22Rv1 (cell line): ENCODE measurements at regions not wholly inside any gene's neighbourhood (a gene's known extent, or its start where the extent isn't known, plus 50 kb on each side); places are given as distances from the start of the nearest gene placed in this dataset.

Experiments
- H3K27ac ChIP-seq: fragments of 450-650 bp; 2 replicates; pipeline ENCODE4 v1.5.1; 2017
- CTCF ChIP-seq: fragments of 450-650 bp; IDR thresholded peaks from 2 replicates; pipeline ENCODE4 v1.5.1; 2017; ENCODE audit warnings: mild to moderate bottlenecking
- ZFX ChIP-seq: fragments of 450-650 bp; IDR thresholded peaks from 2 replicates; pipeline ENCODE4 v1.6.1; 2017; ENCODE audit warnings: antibody characterized with exemption, borderline replicate concordance

DNA sequence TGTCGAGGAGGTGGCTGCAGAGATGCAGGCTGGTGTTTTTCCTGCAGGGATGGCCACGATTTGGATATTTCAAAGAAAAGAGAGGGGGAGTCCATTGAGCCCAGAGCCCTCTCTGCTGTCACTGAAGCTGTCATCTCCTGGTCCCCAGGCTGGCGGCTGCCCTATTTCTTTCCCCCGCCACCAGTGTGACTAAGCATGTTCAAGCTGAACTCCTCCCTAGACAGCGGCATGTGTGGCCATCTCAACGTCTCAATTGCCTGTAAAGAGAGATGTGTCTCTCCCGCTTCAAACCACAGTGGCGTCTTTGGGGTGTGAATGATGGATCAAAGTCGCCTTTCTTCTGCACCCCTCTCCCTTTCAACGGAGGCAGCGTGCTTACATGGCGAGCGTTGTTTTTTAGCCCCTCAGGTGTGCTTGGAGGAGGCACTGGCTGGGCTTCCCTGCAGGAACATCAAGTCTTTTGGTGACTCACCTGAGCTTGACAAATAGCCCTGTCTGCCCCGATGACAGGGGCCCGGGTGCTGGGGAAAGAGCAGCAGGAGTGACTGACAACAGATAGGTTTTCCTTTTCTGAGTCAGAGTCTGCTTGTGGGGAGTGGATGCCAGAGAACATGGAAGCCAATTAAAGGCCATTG lies 346.4 kb upstream of the AJAP1 start:
- no peak overlapping the region for H3K27ac ChIP-seq
- TF ChIP-seq CTCF: no peak
- TF ChIP-seq ZFX: no peak

DNA sequence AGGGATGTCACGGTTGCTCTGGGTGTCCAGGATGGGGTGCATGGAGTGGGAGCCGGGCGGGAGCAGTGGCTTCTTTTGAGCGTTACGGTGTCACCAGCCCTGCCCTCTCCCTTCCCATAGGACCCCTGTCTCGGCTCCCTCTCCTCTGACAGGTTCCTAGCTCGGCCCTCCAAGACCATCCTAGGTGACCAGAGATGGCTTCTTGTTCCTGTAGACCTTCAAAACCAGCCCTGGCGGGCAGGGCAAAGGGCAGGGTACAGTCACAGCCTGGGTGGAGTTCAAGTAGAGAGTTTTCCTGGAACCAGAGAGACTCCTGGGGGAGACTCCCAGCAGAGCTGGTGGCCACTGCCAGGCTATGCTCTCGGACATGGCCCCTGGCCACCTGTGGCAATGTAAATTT lies 345.6 kb upstream of the AJAP1 start:
- H3K27ac ChIP-seq: no peak overlapping the region
- no peak for TF ChIP-seq CTCF
- TF ChIP-seq ZFX: no peak

DNA sequence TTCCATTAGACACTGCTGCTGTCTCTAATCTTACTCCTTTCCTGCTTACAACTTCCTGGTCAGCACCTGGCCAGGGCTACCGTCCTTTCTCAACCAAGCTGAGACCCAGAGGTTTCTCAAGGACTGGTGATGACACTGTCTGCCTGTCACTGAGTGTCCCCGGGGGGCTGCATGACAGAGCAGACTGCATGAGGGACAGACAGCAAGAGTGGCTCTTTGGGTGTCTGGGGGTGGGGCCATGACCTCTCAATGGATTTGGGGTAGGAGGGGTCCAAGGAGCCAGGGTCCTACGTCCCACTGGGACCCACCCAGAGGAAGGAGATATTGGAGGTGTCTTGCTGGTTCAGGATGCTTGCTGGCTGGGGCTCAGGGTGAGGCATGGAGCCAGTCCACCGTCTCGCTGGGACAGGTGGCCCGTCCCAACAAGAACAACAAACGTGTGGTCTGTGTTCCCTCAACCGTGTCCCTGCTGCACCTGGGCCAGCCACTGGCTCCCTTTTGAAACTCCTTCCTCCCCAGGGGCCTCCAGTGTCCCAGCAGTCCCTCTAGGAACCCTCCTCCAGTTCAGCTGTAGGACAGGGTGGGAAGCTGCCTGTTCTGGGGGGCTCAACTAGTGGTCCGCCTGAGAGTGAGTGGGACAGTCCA lies 344.6 kb upstream of the AJAP1 start:
- TF ChIP-seq ZFX (no peak), CTCF (no peak)
- H3K27ac ChIP-seq: no peak overlapping the region

- TF ChIP-seq ZFX (no peak), CTCF (no peak)
- H3K27ac ChIP-seq: no peak overlapping the region
Measured at GRCh38 chr1:4310396-4310923, 343.9 kb upstream of the AJAP1 start.

GRCh38 chr1:4312024-4312423 lies 342.4 kb upstream of the AJAP1 start:
- TF ChIP-seq CTCF (no peak), ZFX (no peak)
- no peak overlapping the region for H3K27ac ChIP-seq

DNA sequence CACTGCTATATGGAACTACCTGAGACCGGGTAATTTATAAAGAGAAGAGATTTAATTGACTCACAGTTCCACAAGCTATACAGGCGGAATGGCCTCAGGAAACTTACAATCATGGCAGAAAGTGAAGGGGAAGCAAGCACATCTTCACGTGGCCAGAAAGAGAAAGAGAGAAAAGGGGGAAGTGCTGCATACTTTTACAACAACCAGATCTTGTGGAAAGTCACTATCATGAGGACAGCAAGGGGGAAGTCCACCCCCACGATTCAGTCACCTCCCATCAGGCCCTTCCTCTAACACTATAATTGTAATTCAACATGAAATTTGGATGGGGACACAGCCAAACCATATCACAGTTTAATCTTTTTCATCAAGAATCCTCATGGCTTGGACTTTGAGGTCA lies 339.2 kb upstream of the AJAP1 start:
- no peak overlapping the region for H3K27ac ChIP-seq
- TF ChIP-seq ZFX: no peak
- TF ChIP-seq CTCF: no peak

DNA sequence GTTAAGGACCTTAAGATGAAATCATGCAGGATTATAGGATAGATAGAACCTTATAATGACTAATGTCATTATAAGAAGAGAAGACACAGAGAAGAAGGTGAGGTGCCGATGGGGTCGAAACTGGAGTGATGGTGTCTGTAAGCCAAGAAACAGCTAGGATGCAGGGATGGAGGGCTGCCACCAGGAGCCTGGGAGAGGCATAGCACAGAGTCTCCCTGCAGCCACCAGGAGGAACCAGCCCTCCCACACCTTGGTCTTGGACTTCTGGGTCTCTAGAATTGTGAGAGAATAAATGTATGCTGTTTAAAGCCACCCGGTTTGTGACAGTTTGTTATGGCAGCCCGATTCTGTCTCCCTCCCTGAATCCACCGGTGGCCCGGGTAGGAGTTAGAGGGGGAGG lies 337.2 kb upstream of the AJAP1 start:
- no peak for TF ChIP-seq CTCF
- TF ChIP-seq ZFX: no peak
- H3K27ac ChIP-seq: no peak overlapping the region
